ENCODE measurements at regions not wholly inside any gene's neighbourhood (a gene's known extent, or its start where the extent isn't known, plus 50 kb on each side); places are given as distances from the start of the nearest gene placed in this dataset.

GRCh38 chr3:11913316-11913715 is 66.6 kb upstream of the TAMM41 start:
- Histone ChIP-seq H3K79me2 (ENCODE audit: insufficient read depth, low read length) (no peaks in the 10 kb centered on the region), H3K36me3 (ENCODE audit: insufficient read depth, low read length) (no peaks in the 10 kb centered on the region), H3K9me3 (ENCODE audit: insufficient read depth, low read length, severe bottlenecking) (no peaks in the 10 kb centered on the region), H4K20me1 (ENCODE audit: insufficient read depth, low read length) (no peaks in the 10 kb centered on the region), H3K9ac (ENCODE audit: low read depth, low read length) (no peak overlapping the region), H2AFZ (ENCODE audit: low read depth, low read length) (no peak overlapping the region), H3K27ac (ENCODE audit: low read length) (no peak overlapping the region), H3K4me1 (ENCODE audit: insufficient read depth, low read length) (no peaks in the 10 kb centered on the region), H3K4me2 (ENCODE audit: insufficient read depth, low read length) (no peak overlapping the region), H3K4me3 (ENCODE audit: low read depth in 1 of 2, low read length in 2 of 2) (no peak overlapping the region), H3K27me3 (ENCODE audit: insufficient read depth, low read length, poor library complexity) (no peaks in the 10 kb centered on the region)
- ATAC-seq (ENCODE audit: insufficient read depth, low read depth), result no peak
- TF ChIP-seq EZH2 (IDR thresholded peaks at IDR 0.05; ENCODE audit: borderline replicate concordance, low read depth, low read length, severe bottlenecking), result no peak
- no peak for TF ChIP-seq CTCF (IDR thresholded peaks at IDR 0.05; ENCODE audit: borderline replicate concordance, extremely low read depth, low read length, poor library complexity, severe bottlenecking)
- DNase-seq, result no peak

- Histone ChIP-seq H3K36me3 (ENCODE audit: insufficient read depth, low read length) (no peaks in the 10 kb centered on the region), H3K9ac (ENCODE audit: low read depth, low read length) (no peak overlapping the region), H3K9me3 (ENCODE audit: insufficient read depth, low read length, severe bottlenecking) (no peaks in the 10 kb centered on the region), H3K4me2 (ENCODE audit: insufficient read depth, low read length) (no peak overlapping the region), H3K27me3 (ENCODE audit: insufficient read depth, low read length, poor library complexity) (no peaks in the 10 kb centered on the region), H4K20me1 (ENCODE audit: insufficient read depth, low read length) (no peaks in the 10 kb centered on the region), H3K4me3 (ENCODE audit: low read depth in 1 of 2, low read length in 2 of 2) (no peak overlapping the region), H3K79me2 (ENCODE audit: insufficient read depth, low read length) (no peaks in the 10 kb centered on the region), H3K27ac (ENCODE audit: low read length) (no peak overlapping the region), H3K4me1 (ENCODE audit: insufficient read depth, low read length) (no peaks in the 10 kb centered on the region), H2AFZ (ENCODE audit: low read depth, low read length) (no peak overlapping the region)
- DNase-seq, result no peak
- TF ChIP-seq EZH2 (IDR thresholded peaks at IDR 0.05; ENCODE audit: borderline replicate concordance, low read depth, low read length, severe bottlenecking) (no peak), CTCF (IDR thresholded peaks at IDR 0.05; ENCODE audit: borderline replicate concordance, extremely low read depth, low read length, poor library complexity, severe bottlenecking) (no peak)
- ATAC-seq (ENCODE audit: insufficient read depth, low read depth), result no peak
Measured at GRCh38 chr3:11914041-11914440, 67.4 kb upstream of the TAMM41 start.

- TF ChIP-seq EZH2 (IDR thresholded peaks at IDR 0.05; ENCODE audit: borderline replicate concordance, low read depth, low read length, severe bottlenecking) (no peak), CTCF (IDR thresholded peaks at IDR 0.05; ENCODE audit: borderline replicate concordance, extremely low read depth, low read length, poor library complexity, severe bottlenecking) (no peak)
- Histone ChIP-seq H3K36me3 (ENCODE audit: insufficient read depth, low read length) (no peaks in the 10 kb centered on the region), H3K4me3 (ENCODE audit: low read depth in 1 of 2, low read length in 2 of 2) (no peak overlapping the region), H3K9me3 (ENCODE audit: insufficient read depth, low read length, severe bottlenecking) (no peaks in the 10 kb centered on the region), H3K9ac (ENCODE audit: low read depth, low read length) (no peak overlapping the region), H3K27ac (ENCODE audit: low read length) (no peak overlapping the region), H3K4me1 (ENCODE audit: insufficient read depth, low read length) (no peaks in the 10 kb centered on the region), H3K4me2 (ENCODE audit: insufficient read depth, low read length) (no peak overlapping the region), H2AFZ (ENCODE audit: low read depth, low read length) (no peak overlapping the region), H3K27me3 (ENCODE audit: insufficient read depth, low read length, poor library complexity) (no peaks in the 10 kb centered on the region), H4K20me1 (ENCODE audit: insufficient read depth, low read length) (no peaks in the 10 kb centered on the region), H3K79me2 (ENCODE audit: insufficient read depth, low read length) (no peaks in the 10 kb centered on the region)
- DNase-seq, result no peak
- ATAC-seq (ENCODE audit: insufficient read depth, low read depth), result no peak
Measured at GRCh38 chr3:11914651-11915050, 68.0 kb upstream of the TAMM41 start.
